ENCODE measurements at regions not wholly inside any gene's neighbourhood (a gene's known extent, or its start where the extent isn't known, plus 50 kb on each side); places are given as distances from the start of the nearest gene placed in this dataset.

GRCh38 chr13:106997696-106998095 is 429.8 kb upstream of the ARGLU1 start:
- DNase-seq: no peak

- no peak for DNase-seq
These were observed 429.1 kb upstream of the ARGLU1 start for GRCh38 chr13:106996867-106997618.

GRCh38 chr13:106990594-106990993 is 422.7 kb upstream of the ARGLU1 start:
- no peak for DNase-seq

GRCh38 chr13:106989876-106990275 is 421.9 kb upstream of the ARGLU1 start:
- no peak for DNase-seq

GRCh38 chr13:106987427-106987785 is 419.5 kb upstream of the ARGLU1 start:
- DNase-seq: no peak

GRCh38 chr13:106986687-106987426 is 418.9 kb upstream of the ARGLU1 start:
- no peak for DNase-seq

GRCh38 chr13:106986033-106986484 is 418.1 kb upstream of the ARGLU1 start:
- DNase-seq: no peak

- no peak for DNase-seq
These were observed 417.5 kb upstream of the ARGLU1 start for GRCh38 chr13:106985481-106985880.

GRCh38 chr13:106981051-106981450 is 413.1 kb upstream of the ARGLU1 start:
- DNase-seq: no peak

- no peak for DNase-seq
These were observed 399.5 kb upstream of the ARGLU1 start for GRCh38 chr13:106967391-106967790.

- DNase-seq: no peak
These were observed 395.2 kb upstream of the ARGLU1 start for GRCh38 chr13:106963151-106963550.

GRCh38 chr13:106961651-106962050 is 393.7 kb upstream of the ARGLU1 start:
- DNase-seq: no peak

- no peak for DNase-seq
These were observed 393.3 kb upstream of the ARGLU1 start for GRCh38 chr13:106961216-106961615.

GRCh38 chr13:106958621-106959048 is 390.7 kb upstream of the ARGLU1 start:
- no peak for DNase-seq

GRCh38 chr13:106942563-106942962 is 374.6 kb upstream of the ARGLU1 start:
- DNase-seq: no peak

GRCh38 chr13:106941779-106942178 is 373.8 kb upstream of the ARGLU1 start:
- no peak for DNase-seq

- no peak for DNase-seq
These were observed 359.5 kb upstream of the ARGLU1 start for GRCh38 chr13:106927421-106927820.

GRCh38 chr13:106922384-106922783 is 354.4 kb upstream of the ARGLU1 start:
- DNase-seq: no peak

- no peak for DNase-seq
These were observed 351.7 kb upstream of the ARGLU1 start for GRCh38 chr13:106919638-106920037.

GRCh38 chr13:106919133-106919532 is 351.2 kb upstream of the ARGLU1 start:
- no peak for DNase-seq

GRCh38 chr13:106918557-106918860 is 350.6 kb upstream of the ARGLU1 start:
- no peak for DNase-seq

- peak; percentile 48 for DNase-seq
These were observed 350.0 kb upstream of the ARGLU1 start for GRCh38 chr13:106917673-106918556.

- DNase-seq: no peak
These were observed 349.2 kb upstream of the ARGLU1 start for GRCh38 chr13:106917024-106917571.
